GM23338 (cell line): ENCODE measurements at regions not wholly inside any gene's neighbourhood (a gene's known extent, or its start where the extent isn't known, plus 50 kb on each side); places are given as distances from the start of the nearest gene placed in this dataset.

ENCODE experiments used
- CTCF ChIP-seq, 2 experiments: fragments of 200-600 bp in 1 of 2; sonication (generic) in 1 of 2; conservative IDR thresholded peaks; 2 replicates each; pipeline versions ENCODE4 v1.5.1 to v1.6.1; 2016 to 2017; ENCODE audit warnings: antibody characterized with exemption in 2 of 2, low read depth in 2 of 2, mild to moderate bottlenecking in 2 of 2, moderate library complexity in 1 of 2
- POLR2AphosphoS5 ChIP-seq: IDR thresholded peaks from 2 replicates; pipeline ENCODE4 v1.6.1; 2016; ENCODE audit warnings: antibody characterized with exemption, low read depth

GRCh38 chr2:236826606-236827156 is 257.1 kb downstream of the ACKR3 start:
- TF ChIP-seq POLR2AphosphoS5 (no peak), CTCF (conservative IDR thresholded peaks at IDR 0.05; ENCODE audit: low read depth in 2 of 2) (no peak)
